ENCODE measurements at regions not wholly inside any gene's neighbourhood (a gene's known extent, or its start where the extent isn't known, plus 50 kb on each side); places are given as distances from the start of the nearest gene placed in this dataset.

GRCh38 chr21:19266636-19267035, 863.1 kb upstream of the TMPRSS15 start:
- TF ChIP-seq POLR2A (IDR thresholded peaks at IDR 0.05), result no peak
- TF ChIP-seq CTCF (IDR thresholded peaks at IDR 0.05), result no peak
- TF ChIP-seq POLR2AphosphoS5 (IDR thresholded peaks at IDR 0.05), result no peak
